ENCODE measurements at regions not wholly inside any gene's neighbourhood (a gene's known extent, or its start where the extent isn't known, plus 50 kb on each side); places are given as distances from the start of the nearest gene placed in this dataset.

GRCh38 chr5:124276166-124276565, 470.3 kb downstream of the ZNF608 start:
- no peaks in the 10 kb centered on the region for H3K36me3 ChIP-seq (ENCODE audit: control insufficient read depth in 4 of 4, insufficient read depth in 3 of 4, low read depth in 1 of 4, low read length in 3 of 4)
- H3K4me1 ChIP-seq (ENCODE audit: control insufficient read depth in 4 of 4, insufficient read depth in 4 of 4, low read length in 3 of 4) = no peaks in the 10 kb centered on the region
- 97% methylated on average over 3 of the region's 3 CpGs for WGBS
- H3K4me3 ChIP-seq (ENCODE audit: low read depth in 1 of 3, low read length in 3 of 3) = no peak overlapping the region
- DNase-seq (ENCODE audit: low spot score) = no peak
- TF ChIP-seq CTCF (IDR thresholded peaks at IDR 0.05; ENCODE audit: low read depth, low read length, missing input control) = no peak
- no peak for TF ChIP-seq YY1 (IDR thresholded peaks at IDR 0.05)
- TF ChIP-seq HNF4G (IDR thresholded peaks at IDR 0.05) = no peak
- no peak for TF ChIP-seq TAF1 (conservative IDR thresholded peaks at IDR 0.05)
- no peak for TF ChIP-seq EGR1 (IDR thresholded peaks at IDR 0.05; ENCODE audit: low read depth in 2 of 2)
- no peak overlapping the region for H3K9ac ChIP-seq (ENCODE audit: low read depth in 1 of 2, low read length in 2 of 2)
- H3K27ac ChIP-seq (ENCODE audit: low read depth in 1 of 2, low read length in 2 of 2) = no peak overlapping the region
- no peaks in the 10 kb centered on the region for H3K9me3 ChIP-seq (ENCODE audit: control insufficient read depth in 4 of 4, low read length in 3 of 4)
- no peaks in the 10 kb centered on the region for H3K27me3 ChIP-seq (ENCODE audit: control insufficient read depth in 4 of 4, insufficient read depth in 4 of 4, low read length in 3 of 4)

- 76% methylated on average over 2 of the region's 2 CpGs for WGBS
- no peak for DNase-seq (ENCODE audit: low spot score)
- no peaks in the 10 kb centered on the region for H3K27me3 ChIP-seq (ENCODE audit: control insufficient read depth in 4 of 4, insufficient read depth in 4 of 4, low read length in 3 of 4)
- no peak overlapping the region for H3K9ac ChIP-seq (ENCODE audit: low read depth in 1 of 2, low read length in 2 of 2)
- no peak overlapping the region for H3K27ac ChIP-seq (ENCODE audit: low read depth in 1 of 2, low read length in 2 of 2)
- H3K9me3 ChIP-seq (ENCODE audit: control insufficient read depth in 4 of 4, low read length in 3 of 4) = no peaks in the 10 kb centered on the region
- no peaks in the 10 kb centered on the region for H3K4me1 ChIP-seq (ENCODE audit: control insufficient read depth in 4 of 4, insufficient read depth in 4 of 4, low read length in 3 of 4)
- no peak overlapping the region for H3K4me3 ChIP-seq (ENCODE audit: low read depth in 1 of 3, low read length in 3 of 3)
- TF ChIP-seq JUND (IDR thresholded peaks at IDR 0.05) (no peak), HNF4G (IDR thresholded peaks at IDR 0.05) (no peak), MAX (IDR thresholded peaks at IDR 0.05) (no peak), GABPA (IDR thresholded peaks at IDR 0.05 in 1 of 2, conservative IDR thresholded peaks at IDR 0.05 in 1 of 2) (no peak), REST (IDR thresholded peaks at IDR 0.05) (no peak), NR2F2 (IDR thresholded peaks at IDR 0.05) (no peak), RAD21 (IDR thresholded peaks at IDR 0.05) (no peak), FOXA2 (IDR thresholded peaks at IDR 0.05) (no peak), ZBTB33 (IDR thresholded peaks at IDR 0.05) (no peak), EGR1 (IDR thresholded peaks at IDR 0.05; ENCODE audit: low read depth in 2 of 2) (no peak)
- no peaks in the 10 kb centered on the region for H3K36me3 ChIP-seq (ENCODE audit: control insufficient read depth in 4 of 4, insufficient read depth in 3 of 4, low read depth in 1 of 4, low read length in 3 of 4)
These were observed 471.5 kb downstream of the ZNF608 start for GRCh38 chr5:124274949-124275348.
